Suprapubic skin (tissue), 3 donors: ENCODE measurements at regions not wholly inside any gene's neighbourhood (a gene's known extent, or its start where the extent isn't known, plus 50 kb on each side); places are given as distances from the start of the nearest gene placed in this dataset.

Source experiments
- EP300 ChIP-seq: sonication (generic); formaldehyde crosslinking; IDR thresholded peaks from one replicate; pipeline ENCODE4 v1.6.1; 2017; ENCODE audit warnings: antibody characterized with exemption
- POLR2A ChIP-seq, 2 donors: fragments of 450-650 bp; IDR thresholded peaks; one replicate each; pipeline ENCODE4 v1.6.1; 2017; ENCODE audit warnings: antibody characterized with exemption in 2 of 2, mild to moderate bottlenecking in 2 of 2, moderate library complexity in 2 of 2
- TF ChIP-seq, protein P1 (sequence below), 2 donors: fragments of 200-600 bp in 1 of 2; fragments of 450-650 bp in 1 of 2; sonication (generic) in 1 of 2; IDR thresholded peaks; one replicate each; pipeline ENCODE4 v1.5.1; 2016 to 2019; ENCODE audit warnings: antibody characterized with exemption in 2 of 2, mild to moderate bottlenecking in 1 of 2, moderate library complexity in 1 of 2

DNA sequence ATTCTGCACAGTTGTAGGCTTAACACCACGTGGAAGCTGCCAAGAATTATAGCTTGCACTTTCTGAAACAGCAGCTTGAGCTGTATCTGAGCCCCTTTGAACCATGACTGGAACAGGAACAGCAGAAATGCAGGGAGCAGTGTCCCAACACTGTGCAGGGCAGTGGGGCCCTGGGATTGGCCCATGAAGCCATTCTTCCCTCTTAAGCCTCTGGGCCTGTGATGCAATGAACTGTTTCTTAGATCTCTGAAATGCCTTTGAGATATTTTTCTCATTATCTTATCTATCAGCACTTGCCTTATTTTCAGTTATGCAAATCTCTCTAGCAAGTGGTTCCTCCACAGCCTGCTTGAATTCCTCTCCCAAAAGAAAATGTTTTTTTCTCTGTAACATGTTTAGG is 87.0 kb upstream of the MTAP start:
- TF ChIP-seq EP300 (no peak), POLR2A (IDR thresholded peaks at IDR 0.05) (no peak)
- TF ChIP-seq, protein P1, sequence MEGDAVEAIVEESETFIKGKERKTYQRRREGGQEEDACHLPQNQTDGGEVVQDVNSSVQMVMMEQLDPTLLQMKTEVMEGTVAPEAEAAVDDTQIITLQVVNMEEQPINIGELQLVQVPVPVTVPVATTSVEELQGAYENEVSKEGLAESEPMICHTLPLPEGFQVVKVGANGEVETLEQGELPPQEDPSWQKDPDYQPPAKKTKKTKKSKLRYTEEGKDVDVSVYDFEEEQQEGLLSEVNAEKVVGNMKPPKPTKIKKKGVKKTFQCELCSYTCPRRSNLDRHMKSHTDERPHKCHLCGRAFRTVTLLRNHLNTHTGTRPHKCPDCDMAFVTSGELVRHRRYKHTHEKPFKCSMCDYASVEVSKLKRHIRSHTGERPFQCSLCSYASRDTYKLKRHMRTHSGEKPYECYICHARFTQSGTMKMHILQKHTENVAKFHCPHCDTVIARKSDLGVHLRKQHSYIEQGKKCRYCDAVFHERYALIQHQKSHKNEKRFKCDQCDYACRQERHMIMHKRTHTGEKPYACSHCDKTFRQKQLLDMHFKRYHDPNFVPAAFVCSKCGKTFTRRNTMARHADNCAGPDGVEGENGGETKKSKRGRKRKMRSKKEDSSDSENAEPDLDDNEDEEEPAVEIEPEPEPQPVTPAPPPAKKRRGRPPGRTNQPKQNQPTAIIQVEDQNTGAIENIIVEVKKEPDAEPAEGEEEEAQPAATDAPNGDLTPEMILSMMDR (IDR thresholded peaks at IDR 0.05), result no peak
